AG09309 (cell line): ENCODE measurements at regions not wholly inside any gene's neighbourhood (a gene's known extent, or its start where the extent isn't known, plus 50 kb on each side); places are given as distances from the start of the nearest gene placed in this dataset.

ENCODE experiments used
- DNase-seq: peaks from one replicate; pipeline ENCODE4 v3.0.0-alpha.2; 2010; ENCODE audit warnings: low read depth
- H3K4me3 ChIP-seq: 2 replicates; pipeline ENCODE4 v1.5.1; 2011; ENCODE audit warnings: mild to moderate bottlenecking, low read depth, low read length, moderate library complexity; ENCODE audit not compliant: control insufficient read depth
- TF ChIP-seq, protein P1 (sequence below): IDR thresholded peaks from 2 replicates; pipeline ENCODE4 v1.5.1; 2011; ENCODE audit warnings: mild to moderate bottlenecking, low read depth, low read length, inconsistent platforms; ENCODE audit not compliant: insufficient read depth, control insufficient read depth; ENCODE audit errors: missing control alignments

DNA sequence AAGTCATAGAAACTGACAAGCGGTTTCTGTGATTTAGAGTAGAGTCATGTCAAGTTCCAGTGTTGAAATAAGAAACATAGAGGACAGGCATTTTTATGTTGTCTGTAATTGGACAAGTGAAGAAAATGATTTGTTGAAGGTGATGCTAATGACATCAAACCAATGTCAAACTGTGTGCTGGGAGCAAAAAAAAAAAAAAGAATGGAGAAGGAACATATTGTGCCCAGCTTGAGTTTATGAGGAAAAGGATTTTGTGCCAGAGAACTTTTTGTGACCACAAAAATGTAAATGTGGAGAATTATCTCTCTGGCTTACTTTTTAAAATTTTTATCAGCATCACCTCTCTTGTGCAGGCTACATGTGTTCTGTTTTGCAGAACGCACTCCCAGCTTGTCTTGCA is 495.7 kb downstream of the RAPGEF2 start:
- TF ChIP-seq, protein P1, sequence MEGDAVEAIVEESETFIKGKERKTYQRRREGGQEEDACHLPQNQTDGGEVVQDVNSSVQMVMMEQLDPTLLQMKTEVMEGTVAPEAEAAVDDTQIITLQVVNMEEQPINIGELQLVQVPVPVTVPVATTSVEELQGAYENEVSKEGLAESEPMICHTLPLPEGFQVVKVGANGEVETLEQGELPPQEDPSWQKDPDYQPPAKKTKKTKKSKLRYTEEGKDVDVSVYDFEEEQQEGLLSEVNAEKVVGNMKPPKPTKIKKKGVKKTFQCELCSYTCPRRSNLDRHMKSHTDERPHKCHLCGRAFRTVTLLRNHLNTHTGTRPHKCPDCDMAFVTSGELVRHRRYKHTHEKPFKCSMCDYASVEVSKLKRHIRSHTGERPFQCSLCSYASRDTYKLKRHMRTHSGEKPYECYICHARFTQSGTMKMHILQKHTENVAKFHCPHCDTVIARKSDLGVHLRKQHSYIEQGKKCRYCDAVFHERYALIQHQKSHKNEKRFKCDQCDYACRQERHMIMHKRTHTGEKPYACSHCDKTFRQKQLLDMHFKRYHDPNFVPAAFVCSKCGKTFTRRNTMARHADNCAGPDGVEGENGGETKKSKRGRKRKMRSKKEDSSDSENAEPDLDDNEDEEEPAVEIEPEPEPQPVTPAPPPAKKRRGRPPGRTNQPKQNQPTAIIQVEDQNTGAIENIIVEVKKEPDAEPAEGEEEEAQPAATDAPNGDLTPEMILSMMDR: no peak
- no peak overlapping the region for H3K4me3 ChIP-seq

DNA sequence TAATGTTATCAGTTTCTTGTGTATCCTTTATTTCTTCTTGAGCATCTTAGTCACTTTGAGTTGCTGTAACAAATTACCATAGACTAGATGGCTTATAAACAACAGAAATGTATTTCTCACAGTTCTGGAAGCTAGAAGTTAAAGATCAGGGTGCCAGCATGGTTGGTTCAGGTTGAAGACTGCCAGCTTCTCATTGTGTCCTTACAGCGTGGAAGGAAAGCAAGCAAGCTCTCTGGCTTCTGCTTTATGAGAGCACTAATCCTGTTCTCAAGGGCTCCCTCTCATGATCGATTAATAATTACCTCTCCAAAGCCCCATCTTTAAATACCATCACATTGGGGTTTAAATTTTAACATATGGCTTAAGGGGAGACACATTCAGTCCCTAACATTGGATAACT is 497.2 kb downstream of the RAPGEF2 start:
- no peak overlapping the region for H3K4me3 ChIP-seq
- TF ChIP-seq, protein P1: no peak
- no peak for DNase-seq

More for the DNA sequence above, 495.7 kb downstream of the RAPGEF2 start:
- no peak for DNase-seq

DNA sequence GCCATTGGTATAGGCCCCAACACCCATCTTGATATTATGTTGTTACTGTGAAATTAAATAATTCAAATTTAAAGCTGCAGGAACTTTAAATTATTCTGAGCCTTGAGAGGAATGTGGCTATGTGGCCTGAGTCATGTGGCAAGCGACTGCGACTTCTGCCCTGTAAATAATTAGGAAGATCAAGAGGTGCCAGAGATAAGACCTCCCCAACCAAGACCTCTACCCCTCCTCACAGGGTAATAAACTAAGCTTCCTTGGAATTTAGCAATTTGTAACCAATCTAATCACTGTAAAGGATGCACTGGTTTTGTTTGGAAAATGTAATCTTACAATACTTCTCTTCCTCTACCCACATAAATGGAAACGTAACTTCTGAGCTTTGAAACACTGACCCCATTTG is 501.9 kb downstream of the RAPGEF2 start:
- TF ChIP-seq, protein P1: no peak
- DNase-seq: no peak
- no peak overlapping the region for H3K4me3 ChIP-seq

DNA sequence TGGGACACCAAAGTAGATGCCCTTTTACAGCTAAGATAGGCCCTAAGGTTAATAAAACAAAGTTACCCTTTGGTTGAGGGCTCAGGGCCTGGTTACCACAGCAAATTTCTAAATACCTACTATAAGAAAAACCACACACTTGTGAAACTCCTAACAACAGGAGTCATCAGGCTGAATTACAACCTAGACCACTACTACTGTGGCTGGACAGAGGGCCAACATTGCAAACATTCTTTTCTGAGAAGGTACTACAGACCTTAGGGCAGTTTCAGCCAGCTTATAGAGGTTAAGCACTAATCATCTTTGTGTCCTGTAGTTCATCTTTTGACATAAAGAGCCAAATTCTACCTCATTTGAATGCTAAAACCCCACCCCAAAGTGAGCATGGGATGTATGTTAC is 504.0 kb downstream of the RAPGEF2 start:
- TF ChIP-seq, protein P1: no peak
- no peak overlapping the region for H3K4me3 ChIP-seq
- DNase-seq: no peak

DNA sequence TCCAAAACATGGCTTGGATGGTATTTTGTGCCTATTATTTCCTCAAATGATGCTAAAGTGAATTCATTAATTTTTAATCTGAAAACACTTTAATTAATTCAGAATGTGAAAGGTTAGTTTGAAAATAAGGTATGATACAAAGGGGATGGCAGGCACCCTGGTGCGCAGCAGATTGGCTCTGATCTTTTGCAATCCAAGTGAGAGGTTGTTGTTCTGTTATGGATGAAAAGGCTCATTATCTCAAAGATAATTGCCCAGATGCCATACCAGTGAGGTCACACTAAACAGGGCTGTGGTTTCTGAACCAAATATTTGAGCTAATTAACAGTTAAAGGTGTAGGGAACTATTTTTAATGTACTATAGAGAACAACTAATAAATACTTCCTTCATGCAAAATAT is 504.9 kb downstream of the RAPGEF2 start:
- no peak for DNase-seq
- H3K4me3 ChIP-seq: no peak overlapping the region
- TF ChIP-seq, protein P1: no peak

DNA sequence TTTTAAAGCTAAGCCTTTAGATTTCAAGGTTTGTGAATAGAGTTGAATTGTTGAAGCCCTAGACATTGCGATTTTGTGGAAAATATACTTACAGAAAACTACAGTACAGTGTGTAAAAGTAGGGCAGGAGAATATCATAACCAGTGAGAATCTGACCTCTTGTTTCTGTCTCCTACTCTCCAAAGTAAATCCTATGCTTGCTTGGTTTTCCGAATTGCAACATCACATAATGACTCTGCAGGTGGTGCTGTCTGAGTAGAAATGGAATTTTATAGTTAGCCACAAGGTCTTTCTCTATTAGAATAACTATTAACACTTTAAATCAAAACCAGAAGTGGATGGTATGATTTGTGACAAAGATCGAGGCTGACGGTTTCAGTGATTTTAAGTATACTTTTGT is 505.6 kb downstream of the RAPGEF2 start:
- no peak for DNase-seq
- no peak overlapping the region for H3K4me3 ChIP-seq
- TF ChIP-seq, protein P1: no peak

DNA sequence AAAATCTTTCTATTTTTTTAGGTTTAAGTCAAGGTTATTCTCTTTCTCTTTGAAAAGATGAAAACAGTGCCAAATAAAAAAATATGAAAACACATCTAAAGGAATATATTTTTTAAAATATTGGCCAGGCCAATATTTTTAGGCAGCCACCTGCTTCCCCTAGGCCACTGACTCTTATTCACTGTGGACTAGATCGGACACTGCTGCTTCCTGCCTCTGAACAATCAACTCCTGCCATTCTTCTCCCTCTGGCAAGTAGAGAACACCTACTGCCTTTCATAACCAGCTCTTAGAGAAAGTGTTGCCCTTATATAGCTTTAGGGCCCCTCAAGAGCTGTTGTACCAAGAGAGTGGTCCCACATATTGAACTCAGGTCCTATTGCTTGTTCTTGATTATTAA is 529.2 kb downstream of the RAPGEF2 start:
- H3K4me3 ChIP-seq: no peak overlapping the region
- DNase-seq: no peak
- TF ChIP-seq, protein P1: no peak
